A673 (cell line): ENCODE measurements at regions not wholly inside any gene's neighbourhood (a gene's known extent, or its start where the extent isn't known, plus 50 kb on each side); places are given as distances from the start of the nearest gene placed in this dataset.

Experiments used
- BruUV-seq: library from RNA; stranded (reverse); fragments of 400-500 nt; replicated peaks from 2 replicates; lab custom pipeline; 2021; lab: Mats Ljungman, UMichigan
- CTCF ChIA-PET: fragments of 300-600 bp; sonication (Branson Sonifier 250); formaldehyde crosslinking; loops from one replicate; lab custom pipeline; 2022; ENCODE audit warnings: antibody characterized with exemption; lab: Charles Lee
- POLR2A ChIA-PET: fragments of 300-600 bp; sonication (Branson Sonifier 250); formaldehyde crosslinking; loops from one replicate; lab custom pipeline; 2022; ENCODE audit warnings: antibody characterized with exemption; ENCODE audit not compliant: low non-redundant PET; lab: Charles Lee
- DNase-seq: peaks from one replicate; pipeline ENCODE4 v3.0.0-alpha.2; 2015; ENCODE audit warnings: low spot score
- H3K27ac ChIP-seq: fragments of 200-600 bp; sonication (generic); 2 replicates; pipeline ENCODE4 v1.5.1; 2016; ENCODE audit warnings: mixed run types, low read depth, mild to moderate bottlenecking, mixed read lengths, antibody characterized with exemption, low read length; ENCODE audit not compliant: poor library complexity, severe bottlenecking
- H3K27me3 ChIP-seq: fragments of 200-600 bp; sonication (generic); replicated peaks from 2 replicates; pipeline ENCODE4 v1.6.1; 2017; ENCODE audit warnings: mixed run types, low read depth, mild to moderate bottlenecking, mixed read lengths, antibody characterized with exemption, low read length; ENCODE audit not compliant: insufficient read depth, poor library complexity
- H3K36me3 ChIP-seq: fragments of 200-600 bp; sonication (generic); 2 replicates; pipeline ENCODE4 v1.6.1; 2016; ENCODE audit warnings: mixed run types, mild to moderate bottlenecking, mixed read lengths, antibody characterized with exemption, low read length; ENCODE audit not compliant: insufficient read depth, poor library complexity, severe bottlenecking
- H3K4me1 ChIP-seq: fragments of 200-600 bp; sonication (generic); 2 replicates; pipeline ENCODE4 v1.6.1; 2017; ENCODE audit warnings: mixed run types, mild to moderate bottlenecking, mixed read lengths, antibody characterized with exemption, low read length; ENCODE audit not compliant: insufficient read depth, poor library complexity, severe bottlenecking
- H3K4me3 ChIP-seq: fragments of 200-600 bp; sonication (generic); 2 replicates; pipeline ENCODE4 v1.5.1; 2016; ENCODE audit warnings: low read depth, mixed run types, mild to moderate bottlenecking, mixed read lengths, low read length; ENCODE audit not compliant: poor library complexity, severe bottlenecking
- H3K9me3 ChIP-seq: fragments of 200-600 bp; sonication (generic); 2 replicates; pipeline ENCODE4 v1.6.1; 2016; ENCODE audit warnings: mixed run types, low read depth, mild to moderate bottlenecking, mixed read lengths, antibody characterized with exemption, low read length; ENCODE audit not compliant: poor library complexity, severe bottlenecking
- EZH2 ChIP-seq: fragments of 200-600 bp; sonication (generic); IDR thresholded peaks from 2 replicates; pipeline ENCODE4 v1.6.1; 2017; ENCODE audit warnings: borderline replicate concordance, low read depth, mild to moderate bottlenecking, mixed read lengths, antibody characterized with exemption, low read length; ENCODE audit not compliant: poor library complexity, severe bottlenecking
- intact Hi-C: fragments of 100-400 bp; cut with micrococcal nuclease; formaldehyde crosslinking; loops from one replicate; pipeline ENCODE4 v1.10.0; 2022; ENCODE audit not compliant: unreplicated experiment
- TF ChIP-seq, protein P1 (sequence below): fragments of 300-800, 200-600 bp; sonication (generic); conservative IDR thresholded peaks from 2 replicates; pipeline ENCODE4 v1.5.1; 2017; ENCODE audit warnings: low read depth, mild to moderate bottlenecking, antibody characterized with exemption, low read length, moderate library complexity, mixed read lengths

DNA sequence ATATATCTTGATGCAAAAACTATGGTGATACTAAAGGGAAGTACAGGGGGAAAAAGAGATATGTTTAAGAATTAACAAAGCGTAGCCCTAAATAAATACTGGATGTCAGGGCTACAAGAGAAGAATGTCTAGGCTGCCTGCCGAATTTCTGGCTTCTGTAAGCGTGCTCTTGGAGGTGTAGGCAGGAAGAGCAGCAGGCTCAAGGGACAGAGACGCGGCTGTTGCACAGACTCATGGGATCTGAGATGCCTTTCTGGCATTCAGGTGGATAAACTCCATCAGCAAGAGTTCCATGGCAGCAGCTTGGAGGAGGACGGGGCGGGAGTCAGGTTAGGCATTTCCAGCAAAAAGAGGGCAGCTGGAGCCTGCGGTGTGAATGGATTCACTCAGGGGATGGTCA is 123.2 kb upstream of the TWIST2 start:
- Histone ChIP-seq H3K4me1 (no peaks in the 10 kb centered on the region), H3K4me3 (no peak overlapping the region), H3K27me3 (peaks cover 9% of the 10 kb centered on the region), H3K9me3 (no peaks in the 10 kb centered on the region), H3K36me3 (no peaks in the 10 kb centered on the region), H3K27ac (no peak overlapping the region)
- BruUV-seq: no TSS peak
- no peak for DNase-seq
- ChIA-PET CTCF (no interaction called here), POLR2A (no interaction called here)
- TF ChIP-seq EZH2: no peak
- TF ChIP-seq, protein P1, sequence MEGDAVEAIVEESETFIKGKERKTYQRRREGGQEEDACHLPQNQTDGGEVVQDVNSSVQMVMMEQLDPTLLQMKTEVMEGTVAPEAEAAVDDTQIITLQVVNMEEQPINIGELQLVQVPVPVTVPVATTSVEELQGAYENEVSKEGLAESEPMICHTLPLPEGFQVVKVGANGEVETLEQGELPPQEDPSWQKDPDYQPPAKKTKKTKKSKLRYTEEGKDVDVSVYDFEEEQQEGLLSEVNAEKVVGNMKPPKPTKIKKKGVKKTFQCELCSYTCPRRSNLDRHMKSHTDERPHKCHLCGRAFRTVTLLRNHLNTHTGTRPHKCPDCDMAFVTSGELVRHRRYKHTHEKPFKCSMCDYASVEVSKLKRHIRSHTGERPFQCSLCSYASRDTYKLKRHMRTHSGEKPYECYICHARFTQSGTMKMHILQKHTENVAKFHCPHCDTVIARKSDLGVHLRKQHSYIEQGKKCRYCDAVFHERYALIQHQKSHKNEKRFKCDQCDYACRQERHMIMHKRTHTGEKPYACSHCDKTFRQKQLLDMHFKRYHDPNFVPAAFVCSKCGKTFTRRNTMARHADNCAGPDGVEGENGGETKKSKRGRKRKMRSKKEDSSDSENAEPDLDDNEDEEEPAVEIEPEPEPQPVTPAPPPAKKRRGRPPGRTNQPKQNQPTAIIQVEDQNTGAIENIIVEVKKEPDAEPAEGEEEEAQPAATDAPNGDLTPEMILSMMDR: no peak
- intact Hi-C loops: no loop called here

DNA sequence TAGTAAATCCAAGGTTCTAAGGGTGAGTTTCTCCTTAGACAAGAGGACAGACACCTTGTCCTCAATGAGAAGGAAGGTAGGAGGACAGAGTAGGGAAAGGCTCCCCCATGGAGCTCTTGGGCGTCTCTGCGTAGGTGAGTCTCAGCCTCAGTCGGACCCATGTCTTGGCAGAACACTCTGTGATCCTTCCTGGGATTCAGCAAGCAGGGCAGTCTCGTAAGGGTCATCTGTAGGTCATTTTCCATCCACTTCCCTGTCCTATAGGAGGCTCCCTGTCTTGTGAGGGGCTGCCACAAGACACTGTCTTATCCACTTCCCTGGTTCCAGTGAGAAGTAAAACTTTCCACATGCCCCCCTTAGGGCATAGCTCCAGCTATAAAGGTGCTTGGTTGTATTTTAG is 122.6 kb upstream of the TWIST2 start:
- CTCF ChIA-PET: no interaction called here
- Histone ChIP-seq H3K27me3 (peaks cover 9% of the 10 kb centered on the region), H3K36me3 (no peaks in the 10 kb centered on the region), H3K9me3 (no peaks in the 10 kb centered on the region), H3K27ac (no peak overlapping the region), H3K4me1 (no peaks in the 10 kb centered on the region), H3K4me3 (no peak overlapping the region)
- BruUV-seq: no TSS peak
- POLR2A ChIA-PET: no interaction called here
- intact Hi-C loops: no loop called here
- no peak for DNase-seq
- TF ChIP-seq, protein P1: no peak
- no peak for TF ChIP-seq EZH2

DNA sequence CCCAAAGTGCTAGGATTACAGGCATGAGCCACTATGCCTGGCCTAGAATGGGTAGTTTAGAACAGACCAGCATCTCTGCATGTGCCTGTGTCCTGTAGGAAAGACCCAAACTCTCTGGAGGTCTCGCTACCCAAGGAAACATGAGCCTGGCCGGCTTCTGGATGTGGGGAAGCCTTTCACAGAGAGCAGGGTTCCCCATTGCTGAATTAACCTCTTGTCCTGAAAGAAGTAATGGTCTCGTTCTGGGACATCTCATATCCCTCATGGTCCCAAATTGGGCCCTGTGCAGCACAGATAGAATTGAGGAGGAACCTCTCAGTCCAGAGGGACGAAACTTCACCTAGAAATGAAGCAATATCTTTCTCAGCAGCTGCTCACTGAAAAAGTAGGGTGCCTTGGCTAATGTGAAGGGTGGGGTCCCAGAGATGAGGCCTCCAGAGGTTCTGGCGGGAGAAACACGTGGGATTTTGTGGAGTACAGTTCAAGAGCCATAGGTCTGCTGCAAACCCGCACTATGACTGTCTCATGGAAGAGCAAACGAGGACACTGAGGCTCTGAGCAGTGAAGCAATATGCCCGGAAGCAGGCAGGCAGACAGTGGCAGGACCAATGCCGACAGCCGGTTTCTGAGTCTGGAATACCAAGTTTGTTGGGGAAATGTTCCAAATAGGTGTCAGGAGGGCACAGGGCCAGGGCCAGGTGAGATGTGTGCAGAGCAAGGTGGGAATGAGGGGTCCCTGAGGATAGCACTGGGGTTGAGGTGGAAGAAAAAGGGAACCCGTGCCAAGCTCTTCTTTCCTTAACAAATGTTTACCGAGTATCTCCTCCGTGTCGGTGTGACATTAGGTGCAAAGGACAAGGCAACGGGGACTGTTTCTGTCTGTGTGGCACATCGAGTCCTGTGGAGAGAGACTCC is 121.0 kb upstream of the TWIST2 start:
- CTCF ChIA-PET: no interaction called here
- no peaks in the 10 kb centered on the region for H3K36me3 ChIP-seq
- no peak overlapping the region for H3K4me3 ChIP-seq
- H3K27me3 ChIP-seq: peaks cover 9% of the 10 kb centered on the region
- no peak for TF ChIP-seq EZH2
- TF ChIP-seq, protein P1: no peak
- H3K9me3 ChIP-seq: no peaks in the 10 kb centered on the region
- POLR2A ChIA-PET: no interaction called here
- H3K4me1 ChIP-seq: no peaks in the 10 kb centered on the region
- intact Hi-C loops: no loop called here
- BruUV-seq: no TSS peak
- no peak for DNase-seq
- H3K27ac ChIP-seq: no peak overlapping the region
